ENCODE measurements at regions not wholly inside any gene's neighbourhood (a gene's known extent, or its start where the extent isn't known, plus 50 kb on each side); places are given as distances from the start of the nearest gene placed in this dataset.

- Histone ChIP-seq H3K27me3 (ENCODE audit: control insufficient read depth in 3 of 3, insufficient read depth in 3 of 3, low read length in 3 of 3) (no peaks in the 10 kb centered on the region), H3K36me3 (ENCODE audit: control insufficient read depth in 3 of 3, insufficient read depth in 3 of 3, low read length in 3 of 3) (no peaks in the 10 kb centered on the region), H3K27ac (ENCODE audit: low read depth, low read length) (no peak overlapping the region), H3K4me3 (ENCODE audit: low read length in 3 of 3) (no peak overlapping the region), H3K4me1 (ENCODE audit: control insufficient read depth in 3 of 3, insufficient read depth in 3 of 3, low read length in 3 of 3) (peaks cover 3 to 9% (median 7%) of the 10 kb centered on the region in 3 donors), H3K9me3 (ENCODE audit: control insufficient read depth in 3 of 3, low read length in 3 of 3) (no peaks in the 10 kb centered on the region), H3K9ac (ENCODE audit: low read depth in 1 of 3, low read length in 3 of 3) (no peak overlapping the region)
Observed at GRCh38 chr5:171528036-171528435, 108.6 kb downstream of the FGF18 start.

DNA sequence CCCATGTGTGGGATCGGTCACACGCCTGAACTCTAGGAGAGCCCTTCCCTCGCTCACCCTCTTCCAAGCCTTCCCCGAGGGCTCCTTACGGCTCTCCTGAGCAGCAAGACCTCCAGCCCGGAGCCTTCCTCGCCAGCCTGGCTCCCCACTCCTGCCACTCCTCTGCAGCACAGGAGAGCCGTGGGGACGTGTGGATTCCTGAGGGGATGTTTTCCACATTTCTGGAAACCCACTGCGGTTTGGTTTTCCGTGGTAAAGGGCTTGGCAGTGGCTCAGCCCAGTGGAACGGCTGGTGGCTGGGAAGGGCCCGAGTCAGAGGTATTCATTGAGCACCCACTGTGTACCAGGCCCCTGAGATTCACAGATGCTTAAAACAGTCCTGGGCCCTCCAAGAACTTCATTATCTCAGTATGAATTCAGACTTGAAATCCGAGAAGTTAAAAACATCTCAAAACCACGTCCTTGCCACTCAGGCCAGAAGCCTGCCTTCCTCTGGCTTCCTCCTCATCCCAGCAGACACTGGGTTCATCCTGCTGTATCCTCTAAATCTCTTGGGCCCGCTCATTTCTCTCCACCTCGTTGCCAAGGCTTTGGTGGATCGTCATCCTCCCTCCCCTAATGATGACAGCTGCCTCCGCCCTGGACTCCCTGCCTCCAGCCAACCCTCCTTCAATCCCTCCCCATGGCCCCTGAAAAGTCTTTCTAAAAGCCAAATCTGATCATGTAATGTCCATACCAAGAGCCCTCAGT, 109.6 kb downstream of the FGF18 start:
- Histone ChIP-seq H3K36me3 (ENCODE audit: control insufficient read depth in 3 of 3, insufficient read depth in 3 of 3, low read length in 3 of 3) (no peaks in the 10 kb centered on the region), H3K4me1 (ENCODE audit: control insufficient read depth in 3 of 3, insufficient read depth in 3 of 3, low read length in 3 of 3) (peaks cover 3 to 9% (median 6%) of the 10 kb centered on the region in 3 donors), H3K27ac (ENCODE audit: low read depth, low read length) (no peak overlapping the region), H3K4me3 (ENCODE audit: low read length in 3 of 3) (no peak overlapping the region), H3K9me3 (ENCODE audit: control insufficient read depth in 3 of 3, low read length in 3 of 3) (no peaks in the 10 kb centered on the region), H3K9ac (ENCODE audit: low read depth in 1 of 3, low read length in 3 of 3) (no peak overlapping the region), H3K27me3 (ENCODE audit: control insufficient read depth in 3 of 3, insufficient read depth in 3 of 3, low read length in 3 of 3) (no peaks in the 10 kb centered on the region)

DNA sequence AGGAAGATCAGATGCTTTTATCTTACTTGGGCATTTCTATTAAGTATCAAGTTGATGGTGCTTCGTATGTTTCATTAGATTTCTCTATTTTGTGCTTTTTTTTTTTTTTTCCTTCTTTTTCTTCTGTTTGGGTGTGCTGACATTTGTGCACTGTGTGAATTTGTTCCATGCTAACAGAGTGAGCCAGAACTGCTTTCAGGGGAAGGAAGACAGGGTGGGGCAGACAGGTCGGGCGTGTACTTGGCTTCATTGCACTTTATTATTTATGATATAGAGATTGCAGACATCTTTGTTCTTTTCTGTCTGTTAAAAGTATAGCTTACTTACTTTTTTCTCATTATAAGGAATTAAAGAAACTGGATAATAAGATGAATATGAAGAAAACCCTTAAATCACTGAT, 112.2 kb downstream of the FGF18 start:
- H3K9me3 ChIP-seq (ENCODE audit: control insufficient read depth in 3 of 3, low read length in 3 of 3), result no peaks in the 10 kb centered on the region
- H3K9ac ChIP-seq (ENCODE audit: low read depth in 1 of 3, low read length in 3 of 3), result no peak overlapping the region
- H3K4me1 ChIP-seq (ENCODE audit: control insufficient read depth in 3 of 3, insufficient read depth in 3 of 3, low read length in 3 of 3), result no peaks in the 10 kb centered on the region
- no peak overlapping the region for H3K4me3 ChIP-seq (ENCODE audit: low read length in 3 of 3)
- no peaks in the 10 kb centered on the region for H3K27me3 ChIP-seq (ENCODE audit: control insufficient read depth in 3 of 3, insufficient read depth in 3 of 3, low read length in 3 of 3)
- H3K27ac ChIP-seq (ENCODE audit: low read depth, low read length), result no peak overlapping the region
- no peaks in the 10 kb centered on the region for H3K36me3 ChIP-seq (ENCODE audit: control insufficient read depth in 3 of 3, insufficient read depth in 3 of 3, low read length in 3 of 3)

DNA sequence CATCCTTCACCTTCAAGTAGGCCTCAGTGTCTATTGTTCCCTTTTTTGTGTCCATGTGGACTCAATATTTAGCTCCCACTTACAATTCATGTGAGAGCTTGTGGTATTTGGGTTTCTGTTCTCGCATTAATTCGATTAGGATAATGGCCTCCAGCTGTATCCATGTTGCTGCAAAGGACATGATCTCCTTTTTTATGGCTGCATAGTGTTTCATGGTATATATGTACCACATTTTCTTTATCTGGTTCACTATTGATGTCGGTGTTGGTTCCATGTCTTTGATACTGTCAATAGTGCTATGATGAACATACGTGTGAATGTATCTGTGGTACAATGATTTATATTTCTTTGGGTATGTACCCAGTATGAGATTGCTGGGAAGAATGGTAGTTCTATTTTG, 113.7 kb downstream of the FGF18 start:
- no peak overlapping the region for H3K27ac ChIP-seq (ENCODE audit: low read depth, low read length)
- no peak overlapping the region for H3K4me3 ChIP-seq (ENCODE audit: low read length in 3 of 3)
- no peaks in the 10 kb centered on the region for H3K4me1 ChIP-seq (ENCODE audit: control insufficient read depth in 3 of 3, insufficient read depth in 3 of 3, low read length in 3 of 3)
- H3K27me3 ChIP-seq (ENCODE audit: control insufficient read depth in 3 of 3, insufficient read depth in 3 of 3, low read length in 3 of 3), result no peaks in the 10 kb centered on the region
- no peak overlapping the region for H3K9ac ChIP-seq (ENCODE audit: low read depth in 1 of 3, low read length in 3 of 3)
- no peaks in the 10 kb centered on the region for H3K36me3 ChIP-seq (ENCODE audit: control insufficient read depth in 3 of 3, insufficient read depth in 3 of 3, low read length in 3 of 3)
- no peaks in the 10 kb centered on the region for H3K9me3 ChIP-seq (ENCODE audit: control insufficient read depth in 3 of 3, low read length in 3 of 3)

DNA sequence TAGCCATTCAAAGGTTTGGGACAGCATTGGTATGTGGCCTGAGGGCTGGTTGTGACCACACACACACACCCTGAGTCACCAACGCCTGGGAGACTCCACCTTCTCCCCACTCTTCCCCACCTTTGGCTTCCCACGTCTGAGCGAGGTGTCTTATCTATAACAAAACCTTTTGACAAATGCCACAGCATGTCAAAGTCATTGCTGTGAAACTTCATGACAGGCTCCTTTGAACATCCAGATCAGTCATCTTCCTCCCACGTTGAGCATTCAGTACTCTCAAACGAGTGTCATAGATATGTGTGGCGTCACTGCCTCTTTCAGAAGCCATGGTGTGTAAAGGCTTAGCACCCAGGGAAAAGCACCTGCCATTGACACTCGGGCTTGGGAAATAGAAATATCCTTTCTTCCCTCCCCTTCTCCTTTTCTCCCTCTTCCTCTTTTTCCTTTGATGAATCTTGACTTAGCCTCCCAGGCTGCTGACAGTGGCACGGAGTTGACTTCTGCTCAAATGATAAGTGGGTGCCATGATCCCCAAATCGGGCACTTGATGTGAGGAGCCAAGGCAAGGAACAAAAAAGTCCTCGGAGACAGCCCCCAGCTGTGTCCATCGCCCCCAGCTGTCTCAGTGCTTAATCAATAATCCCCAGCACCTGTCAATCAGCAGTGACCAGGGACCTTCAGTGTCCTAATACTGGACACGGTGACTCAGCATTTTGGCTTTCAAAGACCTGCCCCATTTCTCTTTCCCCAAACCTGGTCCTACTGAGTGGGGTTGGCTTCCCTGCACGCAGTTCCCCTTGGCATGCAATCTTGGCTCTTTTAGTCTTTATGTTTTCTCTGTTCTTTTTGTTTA, 114.8 kb downstream of the FGF18 start:
- Histone ChIP-seq H3K27me3 (ENCODE audit: control insufficient read depth in 3 of 3, insufficient read depth in 3 of 3, low read length in 3 of 3) (no peaks in the 10 kb centered on the region), H3K9me3 (ENCODE audit: control insufficient read depth in 3 of 3, low read length in 3 of 3) (no peaks in the 10 kb centered on the region), H3K27ac (ENCODE audit: low read depth, low read length) (no peak overlapping the region), H3K4me3 (ENCODE audit: low read length in 3 of 3) (no peak overlapping the region), H3K9ac (ENCODE audit: low read depth in 1 of 3, low read length in 3 of 3) (no peak overlapping the region), H3K36me3 (ENCODE audit: control insufficient read depth in 3 of 3, insufficient read depth in 3 of 3, low read length in 3 of 3) (no peaks in the 10 kb centered on the region), H3K4me1 (ENCODE audit: control insufficient read depth in 3 of 3, insufficient read depth in 3 of 3, low read length in 3 of 3) (no peaks in the 10 kb centered on the region)

DNA sequence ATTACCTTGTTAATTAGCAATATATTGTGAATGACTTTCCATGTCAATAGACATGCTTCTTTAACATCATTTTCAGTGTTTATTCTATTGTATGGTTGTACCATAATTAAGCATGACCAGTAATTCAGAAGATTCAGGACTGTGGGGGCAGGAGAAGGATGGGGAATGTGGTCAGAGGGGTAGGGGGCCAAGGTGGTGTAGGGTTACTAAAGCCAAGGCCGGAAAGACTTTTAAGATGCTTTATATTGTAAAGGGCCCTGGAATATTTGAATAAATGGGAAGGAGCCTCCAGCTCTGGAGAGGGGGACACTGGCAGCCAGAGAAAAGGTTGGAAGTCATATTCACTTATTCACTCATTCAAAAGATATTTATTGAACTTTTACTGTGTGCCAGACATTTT, 115.7 kb downstream of the FGF18 start:
- Histone ChIP-seq H3K9me3 (ENCODE audit: control insufficient read depth in 3 of 3, low read length in 3 of 3) (no peaks in the 10 kb centered on the region), H3K9ac (ENCODE audit: low read depth in 1 of 3, low read length in 3 of 3) (no peak overlapping the region), H3K36me3 (ENCODE audit: control insufficient read depth in 3 of 3, insufficient read depth in 3 of 3, low read length in 3 of 3) (no peaks in the 10 kb centered on the region), H3K4me3 (ENCODE audit: low read length in 3 of 3) (no peak overlapping the region), H3K4me1 (ENCODE audit: control insufficient read depth in 3 of 3, insufficient read depth in 3 of 3, low read length in 3 of 3) (no peaks in the 10 kb centered on the region), H3K27ac (ENCODE audit: low read depth, low read length) (no peak overlapping the region), H3K27me3 (ENCODE audit: control insufficient read depth in 3 of 3, insufficient read depth in 3 of 3, low read length in 3 of 3) (no peaks in the 10 kb centered on the region)

- Histone ChIP-seq H3K9me3 (ENCODE audit: control insufficient read depth in 3 of 3, low read length in 3 of 3) (no peaks in the 10 kb centered on the region), H3K27ac (ENCODE audit: low read depth, low read length) (no peak overlapping the region), H3K36me3 (ENCODE audit: control insufficient read depth in 3 of 3, insufficient read depth in 3 of 3, low read length in 3 of 3) (no peaks in the 10 kb centered on the region), H3K27me3 (ENCODE audit: control insufficient read depth in 3 of 3, insufficient read depth in 3 of 3, low read length in 3 of 3) (no peaks in the 10 kb centered on the region), H3K4me1 (ENCODE audit: control insufficient read depth in 3 of 3, insufficient read depth in 3 of 3, low read length in 3 of 3) (peaks cover 9 to 13% (median 11%) of the 10 kb centered on the region in 3 donors), H3K4me3 (ENCODE audit: low read length in 3 of 3) (no peak overlapping the region), H3K9ac (ENCODE audit: low read depth in 1 of 3, low read length in 3 of 3) (no peak overlapping the region)
Observed at GRCh38 chr5:171537070-171537849, 117.8 kb downstream of the FGF18 start.

- Histone ChIP-seq H3K4me3 (ENCODE audit: low read length in 3 of 3) (no peak overlapping the region), H3K27me3 (ENCODE audit: control insufficient read depth in 3 of 3, insufficient read depth in 3 of 3, low read length in 3 of 3) (no peaks in the 10 kb centered on the region), H3K9me3 (ENCODE audit: control insufficient read depth in 3 of 3, low read length in 3 of 3) (no peaks in the 10 kb centered on the region), H3K27ac (ENCODE audit: low read depth, low read length) (no peak overlapping the region), H3K4me1 (ENCODE audit: control insufficient read depth in 3 of 3, insufficient read depth in 3 of 3, low read length in 3 of 3) (peaks cover 16 to 18% (median 18%) of the 10 kb centered on the region in 3 donors), H3K36me3 (ENCODE audit: control insufficient read depth in 3 of 3, insufficient read depth in 3 of 3, low read length in 3 of 3) (no peaks in the 10 kb centered on the region), H3K9ac (ENCODE audit: low read depth in 1 of 3, low read length in 3 of 3) (no peak overlapping the region)
Observed at GRCh38 chr5:171537923-171538537, 118.6 kb downstream of the FGF18 start.

- no peaks in the 10 kb centered on the region for H3K36me3 ChIP-seq (ENCODE audit: control insufficient read depth in 3 of 3, insufficient read depth in 3 of 3, low read length in 3 of 3)
- H3K9me3 ChIP-seq (ENCODE audit: control insufficient read depth in 3 of 3, low read length in 3 of 3), result no peaks in the 10 kb centered on the region
- no peak overlapping the region for H3K9ac ChIP-seq (ENCODE audit: low read depth in 1 of 3, low read length in 3 of 3)
- H3K27me3 ChIP-seq (ENCODE audit: control insufficient read depth in 3 of 3, insufficient read depth in 3 of 3, low read length in 3 of 3), result no peaks in the 10 kb centered on the region
- H3K4me3 ChIP-seq (ENCODE audit: low read length in 3 of 3), result no peak overlapping the region
- peaks cover 16 to 24% (median 23%) of the 10 kb centered on the region in 3 donors for H3K4me1 ChIP-seq (ENCODE audit: control insufficient read depth in 3 of 3, insufficient read depth in 3 of 3, low read length in 3 of 3)
- no peak overlapping the region for H3K27ac ChIP-seq (ENCODE audit: low read depth, low read length)
Observed at GRCh38 chr5:171538681-171539080, 119.2 kb downstream of the FGF18 start.
